Keratinocyte (primary cell): ENCODE measurements at regions not wholly inside any gene's neighbourhood (a gene's known extent, or its start where the extent isn't known, plus 50 kb on each side); places are given as distances from the start of the nearest gene placed in this dataset.

ENCODE experiments used
- CTCF ChIP-seq, 3 experiments: IDR thresholded peaks in 1 of 3; conservative IDR thresholded peaks in 1 of 3; optimal IDR thresholded peaks in 1 of 3; 2 replicates in 2 of 3; 3 replicates in 1 of 3; pipeline versions ENCODE3 to v1.5.1; 2011; ENCODE audit warnings: low read length in 3 of 3, mild to moderate bottlenecking in 3 of 3, moderate library complexity in 2 of 3, control low read depth in 1 of 3, inconsistent platforms in 1 of 3; ENCODE audit not compliant: insufficient read depth in 2 of 3; ENCODE audit errors: extremely low read depth in 1 of 3
- EZH2 ChIP-seq: IDR thresholded peaks from one replicate; pipeline ENCODE4 v1.6.1; 2012; ENCODE audit warnings: inconsistent platforms, mild to moderate bottlenecking, low read length, moderate library complexity

- TF ChIP-seq CTCF (optimal IDR thresholded peaks at IDR 0.05 in 1 of 3, IDR thresholded peaks at IDR 0.05 in 1 of 3, conservative IDR thresholded peaks at IDR 0.05 in 1 of 3; ENCODE audit: extremely low read depth in 1 of 3, insufficient read depth in 2 of 3, low read length in 3 of 3): no peak
- no peak for TF ChIP-seq EZH2
These were observed 390.5 kb downstream of the OR4C45 start for GRCh38 chr11:50423208-50423607.
